Hepatocyte (in vitro differentiated cells): ENCODE measurements at regions not wholly inside any gene's neighbourhood (a gene's known extent, or its start where the extent isn't known, plus 50 kb on each side); places are given as distances from the start of the nearest gene placed in this dataset.

Source experiments
- CTCF ChIP-seq: fragments of 200-600 bp; sonication (generic); IDR thresholded peaks from 2 replicates; pipeline ENCODE4 v1.5.1; 2016; ENCODE audit warnings: antibody characterized with exemption, mild to moderate bottlenecking; ENCODE audit not compliant: poor library complexity
- EZH2 ChIP-seq: fragments of 200-600 bp; sonication (generic); IDR thresholded peaks from 2 replicates; pipeline ENCODE4 v1.6.1; 2016; ENCODE audit warnings: antibody characterized with exemption, mild to moderate bottlenecking, borderline replicate concordance

DNA sequence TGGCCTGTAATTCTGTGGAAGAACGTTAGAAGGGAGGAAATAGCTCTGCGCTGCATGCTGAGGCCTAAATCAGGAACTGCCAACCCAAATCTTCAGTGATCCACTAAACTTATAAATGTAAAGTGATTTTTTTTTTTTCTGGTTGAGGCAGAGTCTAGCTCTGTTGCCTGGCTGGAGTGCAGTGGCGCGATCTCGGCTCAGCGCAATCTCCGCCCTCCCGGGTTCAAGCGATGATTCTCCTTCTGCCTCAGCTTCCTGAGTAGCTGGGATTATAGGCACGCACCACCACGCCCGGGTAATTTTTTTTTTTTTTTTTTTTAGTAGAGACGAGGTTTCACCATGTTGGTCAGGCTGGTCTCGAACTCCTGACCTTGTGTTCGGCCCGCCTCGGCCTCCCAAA lies 717.4 kb upstream of the FAM174A start:
- TF ChIP-seq CTCF: no peak
- no peak for TF ChIP-seq EZH2
